ENCODE measurements at regions not wholly inside any gene's neighbourhood (a gene's known extent, or its start where the extent isn't known, plus 50 kb on each side); places are given as distances from the start of the nearest gene placed in this dataset.
"Not testable (repeated sequence)": the region's sequence is repeated elsewhere in the genome, so short reads cannot be mapped to it uniquely, and the experiment has no call there.

DNA sequence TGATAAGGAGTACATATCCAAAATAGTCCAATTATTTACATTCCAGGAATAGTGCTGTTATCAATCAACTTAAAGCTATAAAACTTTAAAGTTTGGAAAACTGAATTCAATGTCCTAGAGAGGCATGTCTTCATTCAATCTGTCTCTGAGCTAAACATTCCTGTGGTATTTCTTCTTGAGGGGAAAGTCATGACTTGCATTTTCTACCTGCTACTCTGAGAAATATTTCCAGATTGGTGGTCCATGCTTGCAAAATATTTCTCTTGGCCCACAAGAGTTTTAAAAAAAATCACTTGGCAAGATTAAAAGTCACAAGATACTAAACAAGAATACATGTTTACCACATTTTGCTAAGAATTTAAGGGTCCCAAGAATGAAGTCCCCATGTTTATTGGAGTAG is 63.6 kb upstream of the HGF start:
- no peak for DNase-seq (ENCODE audit: low spot score)

DNA sequence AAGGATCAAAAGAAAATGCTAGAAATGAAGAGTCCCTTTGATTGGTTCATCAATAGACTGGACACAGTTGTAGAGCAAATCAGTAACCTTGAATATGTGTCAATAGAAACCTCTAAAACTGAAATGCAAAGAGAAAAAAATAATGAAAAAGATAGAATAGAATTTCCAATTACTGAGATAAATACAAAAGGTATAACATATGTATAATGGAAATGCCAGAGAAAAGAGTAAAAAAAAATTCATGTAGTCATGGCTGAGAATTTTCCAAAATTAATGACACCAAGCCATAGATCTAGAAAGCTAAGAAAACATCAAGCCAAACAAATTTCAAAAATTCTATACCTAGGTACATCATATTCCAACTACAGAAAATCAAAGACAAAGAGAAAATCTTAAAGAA is 62.0 kb upstream of the HGF start:
- no peak for DNase-seq (ENCODE audit: low spot score)

DNA sequence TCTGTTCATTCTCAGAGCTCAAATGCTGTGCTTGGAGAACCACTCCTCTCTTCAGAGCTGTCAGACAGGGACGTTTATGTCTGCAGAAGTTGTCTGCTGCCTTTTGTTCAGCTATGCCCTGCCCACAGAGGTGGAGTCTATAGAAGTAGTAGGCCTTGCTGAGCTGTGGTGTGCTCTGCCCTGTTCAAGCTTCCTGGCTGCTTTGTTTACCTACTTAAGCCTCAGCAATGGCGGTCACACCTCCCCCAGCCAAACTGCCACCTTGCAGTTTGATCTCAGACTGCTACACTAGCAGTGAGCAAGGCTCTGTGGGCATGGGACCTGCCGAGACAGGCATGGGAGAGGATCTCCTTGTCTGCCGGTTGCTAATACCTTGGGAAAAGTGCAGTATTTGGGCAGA is 59.7 kb upstream of the HGF start:
- DNase-seq (ENCODE audit: low spot score), result not testable (repeated sequence)

DNA sequence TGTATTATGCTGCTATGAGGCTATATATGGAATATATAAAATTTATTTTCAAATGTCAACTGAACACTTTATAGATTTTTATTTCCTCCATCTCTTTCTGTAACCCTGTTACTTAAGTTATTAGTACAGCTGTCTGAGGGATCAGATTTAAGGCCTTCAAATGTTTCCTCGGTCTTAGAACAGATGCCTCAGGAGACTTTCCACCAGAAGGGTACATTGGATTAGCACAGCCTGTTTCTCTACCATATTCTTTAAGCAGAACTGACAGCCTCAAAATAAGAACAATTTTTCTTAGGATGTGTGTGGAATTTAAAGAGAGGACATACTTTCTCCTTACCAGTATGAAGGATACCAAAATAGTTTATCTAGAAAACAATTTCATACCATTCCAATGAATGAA is 53.0 kb upstream of the HGF start:
- DNase-seq (ENCODE audit: low spot score), result no peak

DNA sequence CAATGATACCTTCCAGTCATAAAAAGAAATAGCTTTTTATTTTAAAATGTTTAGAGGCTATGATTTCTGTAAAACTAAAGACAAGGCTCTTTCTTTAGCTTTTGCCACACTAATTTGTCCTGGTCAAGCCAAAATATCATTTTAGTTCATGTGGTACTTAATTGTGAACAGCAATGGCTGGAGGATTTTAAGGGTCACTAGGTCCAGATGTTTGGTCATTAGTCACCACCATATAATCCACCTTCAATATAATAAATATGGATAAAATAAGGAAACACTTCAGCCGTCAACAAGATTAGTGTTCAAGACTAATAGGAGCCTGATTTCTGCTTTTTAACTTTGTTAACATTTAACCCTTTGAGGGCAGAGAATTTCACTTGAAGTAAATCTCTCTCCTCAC is 50.0 kb upstream of the HGF start:
- DNase-seq (ENCODE audit: low spot score), result no peak
